Spleen (tissue), 7 donors: ENCODE measurements at regions not wholly inside any gene's neighbourhood (a gene's known extent, or its start where the extent isn't known, plus 50 kb on each side); places are given as distances from the start of the nearest gene placed in this dataset.

Experiments
- CTCF ChIP-seq, 11 experiments: fragments of 200-600 bp in 7 of 11; fragments of 450-650 bp in 4 of 11; sonication (generic) in 4 of 11; IDR thresholded peaks in 8 of 11; conservative IDR thresholded peaks in 3 of 11; 1 replicate in 7 of 11; 2 replicates in 4 of 11; pipeline versions ENCODE4 v1.4.0 to v1.8.0; 2016 to 2021; ENCODE audit warnings: antibody characterized with exemption in 11 of 11, inconsistent platforms in 4 of 11, mild to moderate bottlenecking in 1 of 11
- POLR2A ChIP-seq, 3 donors: fragments of 450-650 bp; IDR thresholded peaks; one replicate each; pipeline ENCODE4 v1.5.1; 2017; ENCODE audit warnings: antibody characterized with exemption in 3 of 3, mild to moderate bottlenecking in 1 of 3
- POLR2AphosphoS5 ChIP-seq, 3 donors: sonication (generic); formaldehyde crosslinking; IDR thresholded peaks; one replicate each; pipeline ENCODE4 v1.5.1; 2017; ENCODE audit warnings: antibody characterized with exemption in 3 of 3
- donor health status: DM: no; HTN: no; CAD: no; lungs with moderate emphysema.
- donor health status: DM: no; HTN: no; CAD: no.
- donor health status: DM: no; HTN: no; CAD: no.

GRCh38 chr16:27632216-27632615 is 82.3 kb downstream of the KATNIP start:
- TF ChIP-seq POLR2A (IDR thresholded peaks at IDR 0.05), result no peak
- no peak for TF ChIP-seq CTCF (IDR thresholded peaks at IDR 0.05 in 8 of 11, conservative IDR thresholded peaks at IDR 0.05 in 3 of 11)
- no peak for TF ChIP-seq POLR2AphosphoS5 (IDR thresholded peaks at IDR 0.05)
